ENCODE measurements at regions not wholly inside any gene's neighbourhood (a gene's known extent, or its start where the extent isn't known, plus 50 kb on each side); places are given as distances from the start of the nearest gene placed in this dataset.

- H3K27me3 ChIP-seq (ENCODE audit: control insufficient read depth in 3 of 3, insufficient read depth in 3 of 3, low read length in 3 of 3): no peaks in the 10 kb centered on the region
- no peaks in the 10 kb centered on the region for H3K9me3 ChIP-seq (ENCODE audit: control insufficient read depth in 2 of 2, insufficient read depth in 1 of 2, low read depth in 1 of 2, low read length in 1 of 2)
- 89 to 97% (median 90%) methylated on average over 1 of the region's 1 CpG for WGBS, 3 donors
- no peak overlapping the region for H3K4me3 ChIP-seq (ENCODE audit: low read depth in 1 of 3, low read length in 3 of 3)
- no peak for DNase-seq
- no peaks in the 10 kb centered on the region for H3K36me3 ChIP-seq (ENCODE audit: control insufficient read depth in 3 of 3, insufficient read depth in 2 of 3, low read depth in 1 of 3, low read length in 3 of 3)
- no peak overlapping the region for H3K27ac ChIP-seq (ENCODE audit: low read depth in 1 of 3, low read length in 2 of 3)
- H3K4me1 ChIP-seq (ENCODE audit: control insufficient read depth in 3 of 3, insufficient read depth in 2 of 3, low read depth in 1 of 3, low read length in 2 of 3): no peaks in the 10 kb centered on the region
- FAIRE-seq: no peak
These were observed 111.0 kb downstream of the PFDN4 start for GRCh38 chr20:54318892-54319291.

GRCh38 chr20:54320148-54320607 lies 112.3 kb downstream of the PFDN4 start:
- no peaks in the 10 kb centered on the region for H3K9me3 ChIP-seq (ENCODE audit: control insufficient read depth in 2 of 2, insufficient read depth in 1 of 2, low read depth in 1 of 2, low read length in 1 of 2)
- H3K27me3 ChIP-seq (ENCODE audit: control insufficient read depth in 3 of 3, insufficient read depth in 3 of 3, low read length in 3 of 3): no peaks in the 10 kb centered on the region
- H3K4me3 ChIP-seq (ENCODE audit: low read depth in 1 of 3, low read length in 3 of 3): no peak overlapping the region
- FAIRE-seq (no peak), DNase-seq (no peak)
- H3K4me1 ChIP-seq (ENCODE audit: control insufficient read depth in 3 of 3, insufficient read depth in 2 of 3, low read depth in 1 of 3, low read length in 2 of 3): no peaks in the 10 kb centered on the region
- WGBS, 3 donors: 64 to 71% (median 65%) methylated on average over 4 of the region's 4 CpGs
- no peaks in the 10 kb centered on the region for H3K36me3 ChIP-seq (ENCODE audit: control insufficient read depth in 3 of 3, insufficient read depth in 2 of 3, low read depth in 1 of 3, low read length in 3 of 3)
- H3K27ac ChIP-seq (ENCODE audit: low read depth in 1 of 3, low read length in 2 of 3): no peak overlapping the region

- H3K4me3 ChIP-seq (ENCODE audit: low read depth in 1 of 3, low read length in 3 of 3): no peak overlapping the region
- no peaks in the 10 kb centered on the region for H3K4me1 ChIP-seq (ENCODE audit: control insufficient read depth in 3 of 3, insufficient read depth in 2 of 3, low read depth in 1 of 3, low read length in 2 of 3)
- H3K9me3 ChIP-seq (ENCODE audit: control insufficient read depth in 2 of 2, insufficient read depth in 1 of 2, low read depth in 1 of 2, low read length in 1 of 2): no peaks in the 10 kb centered on the region
- H3K27ac ChIP-seq (ENCODE audit: low read depth in 1 of 3, low read length in 2 of 3): no peak overlapping the region
- no peak for FAIRE-seq
- no peaks in the 10 kb centered on the region for H3K36me3 ChIP-seq (ENCODE audit: control insufficient read depth in 3 of 3, insufficient read depth in 2 of 3, low read depth in 1 of 3, low read length in 3 of 3)
- no peak for DNase-seq
- WGBS, 3 donors: 69 to 76% (median 73%) methylated on average over 3 of the region's 3 CpGs
- no peaks in the 10 kb centered on the region for H3K27me3 ChIP-seq (ENCODE audit: control insufficient read depth in 3 of 3, insufficient read depth in 3 of 3, low read length in 3 of 3)
These were observed 113.6 kb downstream of the PFDN4 start for GRCh38 chr20:54321352-54322087.

- 69 to 83% (median 76%) methylated on average over 2 of the region's 2 CpGs for WGBS, 3 donors
- Histone ChIP-seq H3K4me1 (ENCODE audit: control insufficient read depth in 3 of 3, insufficient read depth in 2 of 3, low read depth in 1 of 3, low read length in 2 of 3) (no peaks in the 10 kb centered on the region), H3K27ac (ENCODE audit: low read depth in 1 of 3, low read length in 2 of 3) (no peak overlapping the region), H3K4me3 (ENCODE audit: low read depth in 1 of 3, low read length in 3 of 3) (no peak overlapping the region), H3K36me3 (ENCODE audit: control insufficient read depth in 3 of 3, insufficient read depth in 2 of 3, low read depth in 1 of 3, low read length in 3 of 3) (no peaks in the 10 kb centered on the region), H3K9me3 (ENCODE audit: control insufficient read depth in 2 of 2, insufficient read depth in 1 of 2, low read depth in 1 of 2, low read length in 1 of 2) (no peaks in the 10 kb centered on the region), H3K27me3 (ENCODE audit: control insufficient read depth in 3 of 3, insufficient read depth in 3 of 3, low read length in 3 of 3) (no peaks in the 10 kb centered on the region)
- no peak for DNase-seq
- FAIRE-seq: no peak
These were observed 115.4 kb downstream of the PFDN4 start for GRCh38 chr20:54323227-54323734.

GRCh38 chr20:54324041-54324440 lies 116.2 kb downstream of the PFDN4 start:
- Histone ChIP-seq H3K9me3 (ENCODE audit: control insufficient read depth in 2 of 2, insufficient read depth in 1 of 2, low read depth in 1 of 2, low read length in 1 of 2) (no peaks in the 10 kb centered on the region), H3K4me1 (ENCODE audit: control insufficient read depth in 3 of 3, insufficient read depth in 2 of 3, low read depth in 1 of 3, low read length in 2 of 3) (no peaks in the 10 kb centered on the region), H3K27ac (ENCODE audit: low read depth in 1 of 3, low read length in 2 of 3) (no peak overlapping the region), H3K27me3 (ENCODE audit: control insufficient read depth in 3 of 3, insufficient read depth in 3 of 3, low read length in 3 of 3) (no peaks in the 10 kb centered on the region), H3K4me3 (ENCODE audit: low read depth in 1 of 3, low read length in 3 of 3) (no peak overlapping the region), H3K36me3 (ENCODE audit: control insufficient read depth in 3 of 3, insufficient read depth in 2 of 3, low read depth in 1 of 3, low read length in 3 of 3) (no peaks in the 10 kb centered on the region)
- FAIRE-seq (no peak), DNase-seq (no peak)
- WGBS, 3 donors: 71 to 72% (median 72%) methylated on average over 4 of the region's 4 CpGs

GRCh38 chr20:54324652-54325285 lies 116.9 kb downstream of the PFDN4 start:
- Histone ChIP-seq H3K4me3 (ENCODE audit: low read depth in 1 of 3, low read length in 3 of 3) (no peak overlapping the region), H3K4me1 (ENCODE audit: control insufficient read depth in 3 of 3, insufficient read depth in 2 of 3, low read depth in 1 of 3, low read length in 2 of 3) (no peaks in the 10 kb centered on the region), H3K9me3 (ENCODE audit: control insufficient read depth in 2 of 2, insufficient read depth in 1 of 2, low read depth in 1 of 2, low read length in 1 of 2) (no peaks in the 10 kb centered on the region), H3K27me3 (ENCODE audit: control insufficient read depth in 3 of 3, insufficient read depth in 3 of 3, low read length in 3 of 3) (no peaks in the 10 kb centered on the region), H3K27ac (ENCODE audit: low read depth in 1 of 3, low read length in 2 of 3) (no peak overlapping the region), H3K36me3 (ENCODE audit: control insufficient read depth in 3 of 3, insufficient read depth in 2 of 3, low read depth in 1 of 3, low read length in 3 of 3) (no peaks in the 10 kb centered on the region)
- DNase-seq (no peak), FAIRE-seq (no peak)
- WGBS, 3 donors: 64 to 80% (median 70%) methylated on average over 3 of the region's 3 CpGs

- H3K9me3 ChIP-seq (ENCODE audit: control insufficient read depth in 2 of 2, insufficient read depth in 1 of 2, low read depth in 1 of 2, low read length in 1 of 2): peaks cover 0 to 2% of the 10 kb centered on the region in 2 donors
- H3K4me3 ChIP-seq (ENCODE audit: low read depth in 1 of 3, low read length in 3 of 3): no peak overlapping the region
- H3K27ac ChIP-seq (ENCODE audit: low read depth in 1 of 3, low read length in 2 of 3): no peak overlapping the region
- 86 to 92% (median 87%) methylated on average over 2 of the region's 2 CpGs for WGBS, 3 donors
- no peaks in the 10 kb centered on the region for H3K27me3 ChIP-seq (ENCODE audit: control insufficient read depth in 3 of 3, insufficient read depth in 3 of 3, low read length in 3 of 3)
- DNase-seq: no peak
- no peak for FAIRE-seq
- no peaks in the 10 kb centered on the region for H3K36me3 ChIP-seq (ENCODE audit: control insufficient read depth in 3 of 3, insufficient read depth in 2 of 3, low read depth in 1 of 3, low read length in 3 of 3)
- H3K4me1 ChIP-seq (ENCODE audit: control insufficient read depth in 3 of 3, insufficient read depth in 2 of 3, low read depth in 1 of 3, low read length in 2 of 3): no peaks in the 10 kb centered on the region
These were observed 127.4 kb downstream of the PFDN4 start for GRCh38 chr20:54335299-54335698.

GRCh38 chr20:54337144-54337543 lies 129.3 kb downstream of the PFDN4 start:
- Histone ChIP-seq H3K27me3 (ENCODE audit: control insufficient read depth in 3 of 3, insufficient read depth in 3 of 3, low read length in 3 of 3) (no peaks in the 10 kb centered on the region), H3K4me3 (ENCODE audit: low read depth in 1 of 3, low read length in 3 of 3) (no peak overlapping the region), H3K27ac (ENCODE audit: low read depth in 1 of 3, low read length in 2 of 3) (no peak overlapping the region), H3K4me1 (ENCODE audit: control insufficient read depth in 3 of 3, insufficient read depth in 2 of 3, low read depth in 1 of 3, low read length in 2 of 3) (no peaks in the 10 kb centered on the region), H3K9me3 (ENCODE audit: control insufficient read depth in 2 of 2, insufficient read depth in 1 of 2, low read depth in 1 of 2, low read length in 1 of 2) (peaks cover 0 to 2% of the 10 kb centered on the region in 2 donors), H3K36me3 (ENCODE audit: control insufficient read depth in 3 of 3, insufficient read depth in 2 of 3, low read depth in 1 of 3, low read length in 3 of 3) (no peaks in the 10 kb centered on the region)
- FAIRE-seq (no peak), DNase-seq (no peak)
- WGBS, 3 donors: 82 to 92% (median 84%) methylated on average over 1 of the region's 1 CpG

All from small intestine (tissue), 7 donors.